Left renal cortex interstitium (tissue), 4 donors: ENCODE measurements at regions not wholly inside any gene's neighbourhood (a gene's known extent, or its start where the extent isn't known, plus 50 kb on each side); places are given as distances from the start of the nearest gene placed in this dataset.
A peak's percentile ranks its signal among the peaks of the same experiment; 100 is the strongest.
"Not testable (repeated sequence)": the region's sequence is repeated elsewhere in the genome, so short reads cannot be mapped to it uniquely, and the experiment has no call there.

Experiments used
- DNase-seq, 4 donors: peaks; one replicate each; pipeline ENCODE4 v3.0.0-alpha.2; 2013; ENCODE audit warnings: low read depth in 4 of 4, low spot score in 2 of 4, missing footprints in 1 of 4

GRCh38 chr20:6355754-6356451 lies 233.1 kb upstream of the FERMT1 start:
- no peak for DNase-seq

- no peak for DNase-seq
Observed at GRCh38 chr20:6348908-6349307, 226.1 kb upstream of the FERMT1 start.

GRCh38 chr20:6347916-6348315 lies 225.1 kb upstream of the FERMT1 start:
- DNase-seq = no peak

- DNase-seq = no peak
Observed at GRCh38 chr20:6341491-6341890, 218.7 kb upstream of the FERMT1 start.

GRCh38 chr20:6339176-6339575 lies 216.3 kb upstream of the FERMT1 start:
- DNase-seq = no peak

- no peak for DNase-seq
Observed at GRCh38 chr20:6333110-6333509, 210.3 kb upstream of the FERMT1 start.

GRCh38 chr20:6321235-6321634 lies 198.4 kb upstream of the FERMT1 start:
- not testable (repeated sequence) for DNase-seq

- no peak for DNase-seq
Observed at GRCh38 chr20:6311841-6312655, 189.2 kb upstream of the FERMT1 start.

- DNase-seq = no peak
Observed at GRCh38 chr20:6311097-6311496, 188.3 kb upstream of the FERMT1 start.

GRCh38 chr20:6305536-6305935 lies 182.7 kb upstream of the FERMT1 start:
- DNase-seq = no peak

GRCh38 chr20:6302041-6302440 lies 179.2 kb upstream of the FERMT1 start:
- DNase-seq = no peak

GRCh38 chr20:6299456-6299855 lies 176.6 kb upstream of the FERMT1 start:
- DNase-seq = no peak

- no peak for DNase-seq
Observed at GRCh38 chr20:6298049-6298448, 175.2 kb upstream of the FERMT1 start.

GRCh38 chr20:6295867-6296256 lies 173.0 kb upstream of the FERMT1 start:
- DNase-seq = no peak

- DNase-seq = no peak
Observed at GRCh38 chr20:6295127-6295866, 172.5 kb upstream of the FERMT1 start.

- DNase-seq = no peak
Observed at GRCh38 chr20:6287471-6287870, 164.6 kb upstream of the FERMT1 start.

GRCh38 chr20:6282642-6283041 lies 159.8 kb upstream of the FERMT1 start:
- DNase-seq = no peak

GRCh38 chr20:6277661-6278240 lies 154.9 kb upstream of the FERMT1 start:
- DNase-seq = no peak

- not testable (repeated sequence) for DNase-seq
Observed at GRCh38 chr20:6270404-6270803, 147.6 kb upstream of the FERMT1 start.

- DNase-seq = peak in 1 of 4 donors; percentile 3
Observed at GRCh38 chr20:6269168-6269873, 146.5 kb upstream of the FERMT1 start.
